Gastrocnemius medialis (tissue), 4 donors: ENCODE measurements at regions not wholly inside any gene's neighbourhood (a gene's known extent, or its start where the extent isn't known, plus 50 kb on each side); places are given as distances from the start of the nearest gene placed in this dataset.

Experiments used
- POLR2A ChIP-seq, 2 donors: fragments of 450-650 bp; IDR thresholded peaks; one replicate each; pipeline ENCODE4 v1.6.1; 2017; ENCODE audit warnings: antibody characterized with exemption in 2 of 2, mild to moderate bottlenecking in 2 of 2, moderate library complexity in 2 of 2
- TF ChIP-seq, protein P1 (sequence below), 5 experiments: fragments of 450-650 bp in 3 of 5; fragments of 200-600 bp in 2 of 5; sonication (generic) in 2 of 5; IDR thresholded peaks in 4 of 5; conservative IDR thresholded peaks in 1 of 5; 1 replicate in 4 of 5; 2 replicates in 1 of 5; pipeline ENCODE4 v1.5.1; 2016 to 2019; ENCODE audit warnings: antibody characterized with exemption in 5 of 5, mild to moderate bottlenecking in 3 of 5, moderate library complexity in 3 of 5

DNA sequence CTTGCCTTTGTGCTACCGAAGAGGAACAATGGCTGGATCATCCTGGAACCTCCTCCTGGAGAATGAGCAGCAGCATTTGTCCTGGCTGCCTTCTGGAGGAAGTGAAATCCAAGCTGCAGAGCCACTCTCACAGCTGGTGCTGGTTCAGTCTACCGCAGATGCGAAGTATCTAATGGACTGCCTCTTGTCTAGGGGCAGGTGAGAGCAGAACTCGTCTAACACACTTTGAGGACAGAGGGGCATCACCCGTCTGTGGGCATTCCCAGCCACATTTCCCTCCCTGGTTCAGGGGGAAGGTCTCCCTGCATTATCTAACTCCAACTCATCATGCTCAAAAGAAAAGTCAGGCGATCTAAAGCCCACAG is 338.2 kb upstream of the GATB start:
- TF ChIP-seq, protein P1, sequence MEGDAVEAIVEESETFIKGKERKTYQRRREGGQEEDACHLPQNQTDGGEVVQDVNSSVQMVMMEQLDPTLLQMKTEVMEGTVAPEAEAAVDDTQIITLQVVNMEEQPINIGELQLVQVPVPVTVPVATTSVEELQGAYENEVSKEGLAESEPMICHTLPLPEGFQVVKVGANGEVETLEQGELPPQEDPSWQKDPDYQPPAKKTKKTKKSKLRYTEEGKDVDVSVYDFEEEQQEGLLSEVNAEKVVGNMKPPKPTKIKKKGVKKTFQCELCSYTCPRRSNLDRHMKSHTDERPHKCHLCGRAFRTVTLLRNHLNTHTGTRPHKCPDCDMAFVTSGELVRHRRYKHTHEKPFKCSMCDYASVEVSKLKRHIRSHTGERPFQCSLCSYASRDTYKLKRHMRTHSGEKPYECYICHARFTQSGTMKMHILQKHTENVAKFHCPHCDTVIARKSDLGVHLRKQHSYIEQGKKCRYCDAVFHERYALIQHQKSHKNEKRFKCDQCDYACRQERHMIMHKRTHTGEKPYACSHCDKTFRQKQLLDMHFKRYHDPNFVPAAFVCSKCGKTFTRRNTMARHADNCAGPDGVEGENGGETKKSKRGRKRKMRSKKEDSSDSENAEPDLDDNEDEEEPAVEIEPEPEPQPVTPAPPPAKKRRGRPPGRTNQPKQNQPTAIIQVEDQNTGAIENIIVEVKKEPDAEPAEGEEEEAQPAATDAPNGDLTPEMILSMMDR (IDR thresholded peaks at IDR 0.05 in 4 of 5, conservative IDR thresholded peaks at IDR 0.05 in 1 of 5): no peak
- no peak for TF ChIP-seq POLR2A (IDR thresholded peaks at IDR 0.05)
